ENCODE measurements at regions not wholly inside any gene's neighbourhood (a gene's known extent, or its start where the extent isn't known, plus 50 kb on each side); places are given as distances from the start of the nearest gene placed in this dataset.

- H3K4me3 ChIP-seq (ENCODE audit: low read depth, low read length) = no peak overlapping the region
- no peak for TF ChIP-seq CTCF (IDR thresholded peaks at IDR 0.05; ENCODE audit: insufficient read depth, low read depth, low read length)
- no peak for DNase-seq (ENCODE audit: low read depth)
These were observed 93.5 kb upstream of the SOX2 start for GRCh38 chr3:181618260-181618659.

GRCh38 chr3:181616088-181617070 is 95.3 kb upstream of the SOX2 start:
- H3K4me3 ChIP-seq (ENCODE audit: low read depth, low read length) = no peak overlapping the region
- DNase-seq (ENCODE audit: low read depth) = no peak
- no peak for TF ChIP-seq CTCF (IDR thresholded peaks at IDR 0.05; ENCODE audit: insufficient read depth, low read depth, low read length)

- H3K4me3 ChIP-seq (ENCODE audit: low read depth, low read length) = no peak overlapping the region
- DNase-seq (ENCODE audit: low read depth) = no peak
- TF ChIP-seq CTCF (IDR thresholded peaks at IDR 0.05; ENCODE audit: insufficient read depth, low read depth, low read length) = no peak
These were observed 96.1 kb upstream of the SOX2 start for GRCh38 chr3:181615666-181616065.

- no peak overlapping the region for H3K4me3 ChIP-seq (ENCODE audit: low read depth, low read length)
- no peak for DNase-seq (ENCODE audit: low read depth)
- TF ChIP-seq CTCF (IDR thresholded peaks at IDR 0.05; ENCODE audit: insufficient read depth, low read depth, low read length) = no peak
These were observed 96.8 kb upstream of the SOX2 start for GRCh38 chr3:181614878-181615277.

- no peak overlapping the region for H3K4me3 ChIP-seq (ENCODE audit: low read depth, low read length)
- no peak for TF ChIP-seq CTCF (IDR thresholded peaks at IDR 0.05; ENCODE audit: insufficient read depth, low read depth, low read length)
- DNase-seq (ENCODE audit: low read depth) = no peak
These were observed 97.9 kb upstream of the SOX2 start for GRCh38 chr3:181613813-181614212.

- no peak for TF ChIP-seq CTCF (IDR thresholded peaks at IDR 0.05; ENCODE audit: insufficient read depth, low read depth, low read length)
- no peak overlapping the region for H3K4me3 ChIP-seq (ENCODE audit: low read depth, low read length)
- peak; percentile 1 for DNase-seq (ENCODE audit: low read depth)
These were observed 98.5 kb upstream of the SOX2 start for GRCh38 chr3:181613191-181613590.

- DNase-seq (ENCODE audit: low read depth) = no peak
- TF ChIP-seq CTCF (IDR thresholded peaks at IDR 0.05; ENCODE audit: insufficient read depth, low read depth, low read length) = no peak
- no peak overlapping the region for H3K4me3 ChIP-seq (ENCODE audit: low read depth, low read length)
These were observed 100.8 kb upstream of the SOX2 start for GRCh38 chr3:181610973-181611265.
